Erythroblast (primary cell): ENCODE measurements at regions not wholly inside any gene's neighbourhood (a gene's known extent, or its start where the extent isn't known, plus 50 kb on each side); places are given as distances from the start of the nearest gene placed in this dataset.

ENCODE experiments used
- GATA1 ChIP-seq: IDR thresholded peaks from 2 replicates; pipeline ENCODE4 v1.6.1; 2011; ENCODE audit warnings: low read depth, mild to moderate bottlenecking, control low read depth, low read length, moderate library complexity
- POLR2A ChIP-seq: IDR thresholded peaks from 2 replicates; pipeline ENCODE4 v1.6.1; 2011; ENCODE audit warnings: mild to moderate bottlenecking, low read length

- TF ChIP-seq POLR2A = no peak
- no peak for TF ChIP-seq GATA1
These were observed 1109.0 kb downstream of the UQCRFS1 start for GRCh38 chr19:28103921-28104320.
